UCSD-AML1 (cell line): ENCODE measurements at regions not wholly inside any gene's neighbourhood (a gene's known extent, or its start where the extent isn't known, plus 50 kb on each side); places are given as distances from the start of the nearest gene placed in this dataset.

Experiments used
- DNase-seq: peaks from one replicate; lab custom pipeline; 2025; ENCODE audit not compliant: unreplicated experiment; lab: John Stamatoyannopoulos, UW

DNA sequence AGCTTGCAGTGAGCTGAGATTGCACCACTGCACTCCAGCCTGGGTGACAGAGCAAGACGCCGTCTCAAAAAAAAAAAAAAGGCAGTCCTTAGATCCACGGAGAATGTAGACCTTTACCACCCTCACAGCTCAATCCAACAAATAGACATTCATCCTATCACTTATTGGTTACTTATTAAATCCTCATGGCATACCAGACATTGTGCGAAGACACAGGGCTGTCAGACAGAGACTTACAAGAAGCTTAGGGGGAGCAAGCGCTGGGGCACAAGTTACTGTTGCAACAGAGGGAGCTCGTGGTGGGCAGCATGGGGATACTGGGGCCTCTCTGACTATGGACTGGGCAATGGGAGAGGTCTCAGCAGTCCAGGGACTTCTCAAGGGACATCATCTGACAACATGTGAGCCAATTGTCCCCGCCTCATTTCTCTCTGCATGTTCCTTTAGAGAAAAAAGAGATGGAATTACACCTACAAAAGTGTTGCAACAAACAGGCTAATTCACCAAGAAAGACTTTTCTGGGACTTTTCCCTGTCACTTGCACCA is 82.8 kb upstream of the TNS3 start:
- DNase-seq, result no peak

DNA sequence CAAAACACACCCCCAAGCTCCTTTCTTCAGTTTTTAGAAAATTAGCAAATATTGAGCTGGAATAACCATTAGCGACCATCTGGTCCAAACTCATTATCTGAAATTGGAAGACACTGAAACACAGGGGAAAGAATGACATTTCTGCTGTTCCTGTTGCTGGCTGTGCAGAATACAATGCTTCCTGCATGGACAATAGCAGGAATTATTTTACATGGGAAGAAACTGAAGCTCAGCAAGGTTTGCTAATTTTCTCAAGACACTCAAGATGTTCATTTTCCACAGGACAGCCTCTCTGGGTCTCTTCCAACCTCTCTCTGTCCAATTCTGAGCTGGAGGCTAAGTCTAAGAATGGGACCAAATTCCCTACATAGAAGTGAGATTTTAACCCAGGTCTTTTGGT is 81.9 kb upstream of the TNS3 start:
- no peak for DNase-seq

DNA sequence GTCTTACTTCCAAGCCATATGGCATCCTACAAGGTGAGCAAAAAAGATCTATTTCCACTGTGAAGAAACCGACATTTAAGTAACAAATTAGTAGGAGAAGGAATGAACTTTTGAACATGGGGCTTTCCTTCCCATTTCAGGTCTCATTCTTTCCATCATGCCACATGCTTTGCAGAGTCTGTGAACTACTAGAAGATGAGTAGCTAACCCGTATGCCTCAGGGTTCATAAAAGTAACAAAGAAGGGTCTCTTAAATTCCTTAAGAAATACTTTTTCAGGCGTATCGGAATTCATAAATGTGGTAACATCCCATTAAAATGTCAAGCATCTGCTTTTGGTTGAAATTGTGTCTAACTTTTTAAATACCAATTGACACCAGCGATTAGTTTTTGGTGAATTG is 81.3 kb upstream of the TNS3 start:
- no peak for DNase-seq

DNA sequence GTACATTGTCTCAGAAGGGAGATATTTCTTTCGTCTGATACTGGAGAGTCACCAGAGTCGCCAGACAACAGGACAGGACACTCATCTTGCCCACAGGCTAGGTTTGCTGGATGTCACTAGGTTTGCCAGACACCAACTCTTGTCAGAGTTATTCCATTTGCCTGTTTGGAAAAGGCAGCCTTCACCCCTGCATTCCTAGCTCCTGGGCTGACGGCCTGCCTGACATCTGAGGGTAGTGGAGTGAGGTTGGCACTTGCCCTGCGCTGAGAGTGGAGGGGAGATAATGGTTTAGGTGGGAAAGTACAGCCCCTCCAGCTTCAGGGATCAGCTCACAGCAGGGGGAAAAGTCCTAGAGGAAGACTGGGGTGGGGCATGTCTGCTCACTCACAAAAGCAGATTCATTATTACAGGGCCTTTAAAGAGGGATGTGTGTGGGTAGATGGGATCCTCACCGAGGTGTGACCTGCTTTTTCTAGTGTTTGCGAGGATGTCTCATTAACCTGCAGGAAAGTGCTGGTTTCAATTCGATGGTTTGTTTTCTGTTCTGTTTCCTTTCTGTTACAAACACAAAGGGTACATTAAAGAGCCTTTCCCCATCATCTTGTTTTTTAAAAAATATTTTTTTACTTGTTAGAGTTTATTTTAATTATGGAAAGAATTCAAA is 79.3 kb upstream of the TNS3 start:
- no peak for DNase-seq

DNA sequence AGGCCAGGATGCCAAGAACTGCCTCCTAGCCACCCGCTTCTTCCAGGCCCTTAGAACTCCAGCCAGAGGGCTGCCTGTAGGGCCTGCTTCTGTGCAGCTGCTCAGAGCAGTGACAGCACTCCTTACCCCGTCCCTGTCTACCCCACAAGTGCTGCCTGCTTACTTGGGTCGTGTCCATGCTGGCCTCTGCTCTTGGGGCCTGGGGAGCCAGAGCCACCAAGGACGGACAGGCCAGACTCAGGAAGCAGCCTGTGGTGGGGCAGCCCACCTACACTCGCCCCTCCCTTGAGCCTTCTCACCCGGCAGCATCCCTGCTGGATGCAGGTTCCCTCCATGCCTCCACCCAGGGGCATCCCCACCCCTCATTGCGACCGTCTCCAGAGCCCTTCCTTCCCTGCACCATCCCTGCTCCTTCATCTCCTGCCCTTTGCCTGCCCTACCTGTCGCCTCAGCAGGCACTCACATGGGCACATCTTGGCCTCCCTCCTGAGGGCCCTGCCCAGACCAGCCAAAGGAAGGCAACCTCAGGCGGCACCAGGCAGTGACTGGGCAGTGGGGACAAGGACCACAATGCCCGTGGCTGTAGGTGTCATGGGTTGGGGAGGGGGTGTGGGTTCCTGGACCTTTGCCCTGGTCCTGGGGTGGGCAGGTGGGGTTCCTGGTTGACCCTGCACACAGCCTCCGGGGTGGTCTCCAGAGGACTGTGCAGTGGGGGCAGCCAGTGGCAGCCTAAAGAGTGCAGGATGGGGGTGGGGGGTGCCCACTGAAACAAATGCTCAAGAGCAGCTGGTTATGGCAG is 78.0 kb upstream of the TNS3 start:
- DNase-seq, result no peak

DNA sequence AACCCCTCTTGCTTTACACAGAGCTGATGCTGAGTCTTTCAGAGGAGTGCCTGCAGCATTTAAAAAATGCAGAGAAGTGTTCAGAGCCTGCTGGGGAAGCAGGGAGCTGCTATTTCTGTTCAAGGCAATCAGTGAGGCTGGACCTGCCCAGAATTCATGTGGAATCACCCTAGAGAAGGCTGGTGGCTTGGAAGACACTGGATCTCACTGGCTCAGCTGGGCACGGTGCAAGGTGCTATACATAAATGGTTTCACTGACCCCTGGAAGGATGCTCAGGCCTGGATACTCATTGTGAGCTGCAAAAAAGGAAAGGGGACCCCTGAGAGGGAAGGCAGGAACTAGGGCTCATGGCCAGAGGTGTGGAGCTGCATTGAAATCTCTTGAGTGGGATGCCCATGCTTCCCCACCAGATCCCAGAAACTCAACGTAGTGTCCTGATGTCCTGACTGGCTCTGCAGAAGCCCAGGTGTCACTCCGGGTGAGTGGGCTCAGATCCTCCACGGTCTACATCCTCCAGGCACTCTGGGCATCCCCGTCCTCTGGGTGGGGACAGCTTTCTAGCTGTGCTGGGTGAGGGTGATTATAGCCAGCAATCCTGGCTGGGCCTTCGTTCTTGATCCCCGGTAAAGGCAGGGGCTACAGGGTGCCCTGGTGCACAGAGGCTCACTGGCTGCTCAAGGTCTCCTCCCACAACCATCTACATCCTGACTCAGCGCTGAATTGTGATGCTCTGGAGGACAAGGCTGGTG is 77.2 kb upstream of the TNS3 start:
- DNase-seq, result no peak

DNA sequence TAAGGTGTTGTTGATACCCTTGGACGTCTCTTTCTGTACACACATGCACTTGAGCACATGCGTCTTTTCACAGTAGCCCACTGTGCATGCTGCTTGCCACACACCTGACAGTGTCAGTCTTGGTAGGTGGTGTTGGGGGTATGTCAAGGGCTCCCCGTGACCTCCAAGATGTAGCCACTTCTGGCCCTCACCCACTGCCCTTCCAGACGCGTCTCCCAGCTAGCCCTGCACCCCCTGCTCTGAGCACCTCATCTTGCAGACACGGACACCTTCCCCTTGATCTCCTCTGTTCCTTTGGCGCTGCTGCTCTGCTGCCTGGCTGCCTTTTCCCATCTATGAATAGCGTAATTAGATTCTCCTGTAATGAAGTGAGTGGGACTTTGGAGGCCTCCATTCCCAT is 75.2 kb upstream of the TNS3 start:
- DNase-seq, result no peak

DNA sequence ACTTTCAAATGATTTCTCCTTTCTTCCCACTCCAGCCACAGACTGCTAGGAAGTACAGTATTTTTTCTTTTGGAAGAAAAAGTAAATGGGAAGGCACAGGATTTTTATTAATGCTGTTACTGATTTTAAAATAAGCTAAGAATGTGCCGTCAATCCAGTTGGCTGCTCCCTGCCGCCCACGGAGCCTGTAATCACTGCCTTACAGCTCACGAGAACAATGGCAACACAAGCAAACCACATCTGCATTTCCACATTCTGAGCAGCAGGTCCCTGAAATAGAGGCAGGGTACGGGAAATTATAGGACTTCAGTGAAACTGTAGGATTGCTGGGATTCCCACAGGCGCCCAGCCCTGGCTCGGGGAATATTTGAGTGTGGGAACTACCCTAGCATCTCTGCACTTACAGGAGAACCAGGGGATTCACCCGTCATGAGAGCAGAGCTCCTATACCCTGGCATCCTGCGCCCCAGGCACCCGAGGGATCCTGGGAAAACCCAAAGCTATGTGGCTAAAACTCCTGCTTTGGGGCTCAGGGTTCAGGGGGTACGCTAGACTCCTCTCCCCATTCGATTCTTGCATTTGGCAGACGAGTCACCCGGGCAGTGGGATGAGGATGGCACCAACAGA is 72.9 kb upstream of the TNS3 start:
- DNase-seq, result no peak

DNA sequence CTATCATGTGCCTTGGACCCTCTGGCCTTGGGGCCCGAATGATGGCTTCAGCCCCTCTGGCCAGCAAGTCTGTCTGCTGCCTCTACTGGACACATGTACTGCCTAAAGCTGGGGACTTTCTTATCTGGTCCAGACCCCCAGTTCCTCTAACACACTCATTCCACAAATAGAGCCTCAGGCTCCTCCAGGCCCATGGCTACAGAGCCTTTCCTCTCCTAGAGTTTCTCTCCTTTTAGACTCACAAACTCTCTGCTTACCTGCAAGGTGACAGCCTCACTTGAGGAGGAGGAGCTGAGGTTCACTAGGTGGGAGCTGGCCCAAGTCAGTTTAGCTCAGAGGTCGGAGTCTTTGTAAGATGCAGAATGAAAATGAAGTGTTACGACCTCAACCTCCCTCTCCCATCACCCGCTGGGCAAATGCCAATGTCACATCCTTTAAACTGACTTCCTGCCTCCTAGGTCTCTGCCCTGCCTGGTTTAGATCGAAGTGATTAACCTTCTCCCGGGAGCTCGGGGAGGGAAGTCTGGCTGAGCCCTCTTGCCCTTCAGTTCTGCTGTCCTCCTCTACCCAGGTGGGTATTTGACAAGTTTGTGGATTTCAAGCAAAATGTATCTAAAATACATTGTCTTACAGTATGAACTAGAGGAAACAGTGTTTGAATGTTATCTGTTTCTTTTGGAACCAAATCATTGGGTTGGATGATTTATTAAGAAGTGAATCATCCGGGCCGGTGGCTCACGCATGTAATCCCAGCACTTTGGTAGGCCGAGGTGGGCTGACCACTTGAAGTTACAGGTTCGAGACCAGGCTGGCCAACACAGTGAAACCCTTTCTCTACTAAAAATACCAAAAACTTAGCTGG is 71.9 kb upstream of the TNS3 start:
- DNase-seq, result peak; percentile 17

DNA sequence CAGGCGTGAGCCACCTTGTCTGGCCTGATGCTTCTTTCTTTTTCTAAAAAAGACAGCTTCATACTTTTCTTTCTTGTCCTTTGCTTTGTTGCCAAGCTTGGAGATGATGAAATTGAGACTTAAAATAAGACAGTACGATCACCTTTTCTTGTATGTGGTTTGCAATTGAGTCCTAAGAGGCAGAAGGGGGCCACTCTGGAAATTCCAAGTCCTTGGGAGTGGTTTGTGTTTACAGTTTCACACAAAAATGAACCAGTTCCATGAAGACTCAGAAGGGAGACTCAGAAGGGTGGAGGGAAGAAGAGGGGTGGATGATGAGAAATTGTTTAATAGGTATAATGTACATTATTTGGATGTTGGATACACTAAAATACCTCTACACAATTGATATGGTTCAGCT is 70.7 kb upstream of the TNS3 start:
- no peak for DNase-seq

DNA sequence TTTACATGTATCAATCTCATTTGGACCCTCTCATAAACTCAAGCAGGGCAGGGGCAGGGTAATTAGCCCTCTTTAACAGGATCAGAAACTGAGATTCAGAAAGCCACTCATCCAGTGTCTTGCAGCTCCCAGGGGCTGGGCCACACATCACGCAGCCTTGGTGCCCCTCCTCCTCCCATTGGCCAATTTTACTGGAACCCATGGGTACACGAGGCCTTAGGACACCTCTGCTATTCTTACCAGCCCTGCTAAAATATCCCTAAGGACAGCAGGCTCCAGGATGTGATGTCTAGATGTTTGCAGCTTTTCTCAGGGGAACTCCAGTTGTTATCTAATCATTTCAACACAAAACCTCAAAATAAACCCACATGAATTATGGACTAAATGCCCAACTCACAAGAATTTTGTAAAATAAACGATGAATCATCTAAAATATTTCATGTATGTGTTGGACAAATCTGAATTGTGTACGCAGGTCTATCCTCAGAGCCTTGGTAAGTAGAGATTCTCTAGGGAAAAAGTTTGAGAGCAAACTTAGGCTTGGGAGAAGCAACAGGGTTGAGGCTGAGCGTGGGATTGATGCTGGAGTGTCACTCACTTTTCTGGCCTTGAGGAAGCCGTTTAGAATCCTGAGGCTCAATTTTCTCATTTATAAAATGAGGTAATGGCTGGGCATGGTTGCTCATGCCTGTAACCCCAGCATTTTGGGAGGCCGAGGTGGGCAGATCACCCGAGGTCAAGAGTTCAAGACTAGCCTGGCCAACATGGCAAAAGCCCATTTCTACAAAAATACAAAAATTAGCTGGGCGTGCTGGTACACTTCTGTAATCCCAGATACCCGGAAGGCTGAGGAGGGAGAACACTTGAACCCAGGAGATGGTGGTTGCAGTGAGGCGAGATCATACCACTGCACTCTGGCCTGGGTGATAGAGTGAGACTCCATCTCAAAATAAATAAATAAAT is 69.7 kb upstream of the TNS3 start:
- DNase-seq, result no peak

DNA sequence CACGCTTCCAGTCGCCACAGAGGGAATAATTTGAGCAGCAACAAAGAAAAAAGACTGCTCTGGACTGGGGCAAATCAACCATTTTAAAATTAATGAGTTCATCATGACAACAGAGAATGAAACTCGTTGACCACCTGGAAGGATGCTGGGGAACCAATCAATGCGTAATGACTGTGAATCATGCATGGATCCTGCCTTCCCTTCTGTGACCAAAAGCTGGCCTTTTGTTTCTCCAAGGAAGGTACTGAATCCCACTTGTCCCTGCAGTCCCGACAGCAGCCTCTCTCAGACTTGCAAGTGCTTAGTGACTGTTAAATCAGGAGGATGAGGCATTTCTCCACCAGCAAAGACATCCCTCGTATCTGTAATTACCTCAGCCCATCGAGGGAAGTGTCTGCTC is 68.0 kb upstream of the TNS3 start:
- no peak for DNase-seq

DNA sequence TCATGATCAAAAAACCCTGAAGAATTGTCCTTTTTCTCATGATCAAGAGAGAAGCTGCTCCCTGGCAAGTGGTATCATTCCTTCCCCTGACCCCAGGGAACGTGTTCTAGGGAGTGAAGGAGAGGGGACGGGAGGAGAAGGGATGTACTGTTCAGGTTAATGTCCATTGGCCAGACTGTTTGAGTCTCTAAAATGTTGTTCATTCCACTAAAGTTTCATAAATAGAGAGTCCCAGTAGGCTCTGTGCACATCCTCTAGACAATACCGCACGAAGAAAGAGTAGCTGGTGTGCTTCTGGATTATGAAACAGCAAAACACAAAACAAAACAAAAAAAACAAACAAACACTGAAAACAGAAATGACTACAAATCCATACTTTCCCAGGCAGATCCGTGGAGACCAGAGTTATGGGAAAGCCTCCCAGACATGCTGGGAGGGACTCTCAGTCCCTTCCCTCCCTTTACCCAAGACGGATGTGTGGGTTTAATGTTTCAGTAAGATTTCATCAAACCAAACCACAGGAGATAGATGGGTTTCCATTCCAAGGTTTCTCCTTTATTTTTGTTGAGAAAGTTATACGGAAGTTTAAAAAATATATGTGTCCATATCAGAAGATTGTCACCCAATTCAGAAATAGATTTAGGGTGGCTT is 66.5 kb upstream of the TNS3 start:
- no peak for DNase-seq

DNA sequence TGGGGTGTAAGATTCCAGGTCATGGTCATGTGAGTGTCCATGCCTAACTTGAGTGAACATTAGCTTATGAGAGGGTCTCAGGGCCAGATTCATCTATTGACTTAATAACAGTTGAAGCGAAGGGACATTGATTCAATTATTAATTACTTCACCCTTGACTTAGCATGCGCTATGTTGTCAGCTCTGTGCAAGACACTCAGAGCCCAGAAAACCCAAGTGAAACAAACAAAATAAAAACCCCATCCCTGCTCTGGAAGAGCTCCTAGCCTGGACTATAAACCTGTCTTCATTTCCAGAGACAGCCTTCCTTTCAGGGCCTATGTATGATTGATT is 66.0 kb upstream of the TNS3 start:
- DNase-seq, result no peak

DNA sequence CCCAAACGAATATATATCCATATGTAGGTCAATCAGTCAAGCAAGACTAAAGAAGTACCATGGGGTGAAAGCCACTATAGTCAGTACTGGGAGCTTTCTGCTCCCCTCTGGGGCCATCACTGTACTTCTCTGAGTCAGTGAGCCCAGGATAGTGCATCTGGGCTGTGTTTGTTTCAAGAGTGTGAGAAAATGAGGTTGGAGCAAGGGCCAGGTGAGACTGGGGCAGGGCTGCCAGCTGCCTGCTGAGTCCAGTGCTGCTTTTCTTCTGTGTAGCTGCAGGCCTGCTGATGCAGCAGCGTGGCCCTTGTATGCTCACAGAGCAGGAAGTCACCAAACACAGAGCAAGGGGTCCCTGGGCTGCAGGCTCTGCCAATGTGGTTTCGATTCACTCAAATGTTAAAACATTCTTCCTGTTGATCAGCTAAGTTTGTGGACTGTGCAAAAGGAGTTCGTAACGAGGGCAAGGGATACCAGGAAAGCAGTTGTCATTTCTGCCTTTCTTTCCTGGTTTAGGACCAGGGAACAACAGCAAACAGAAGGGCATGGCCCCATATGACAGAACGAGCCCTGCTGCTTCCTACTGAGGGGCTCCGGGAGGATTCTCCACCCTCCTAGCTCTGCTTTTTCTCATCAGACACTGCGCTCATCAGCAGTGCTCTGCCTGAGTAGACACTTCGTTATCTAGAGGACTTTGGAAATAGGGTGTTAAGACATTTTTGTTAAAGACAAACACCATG is 65.4 kb upstream of the TNS3 start:
- DNase-seq, result peak; percentile 48

DNA sequence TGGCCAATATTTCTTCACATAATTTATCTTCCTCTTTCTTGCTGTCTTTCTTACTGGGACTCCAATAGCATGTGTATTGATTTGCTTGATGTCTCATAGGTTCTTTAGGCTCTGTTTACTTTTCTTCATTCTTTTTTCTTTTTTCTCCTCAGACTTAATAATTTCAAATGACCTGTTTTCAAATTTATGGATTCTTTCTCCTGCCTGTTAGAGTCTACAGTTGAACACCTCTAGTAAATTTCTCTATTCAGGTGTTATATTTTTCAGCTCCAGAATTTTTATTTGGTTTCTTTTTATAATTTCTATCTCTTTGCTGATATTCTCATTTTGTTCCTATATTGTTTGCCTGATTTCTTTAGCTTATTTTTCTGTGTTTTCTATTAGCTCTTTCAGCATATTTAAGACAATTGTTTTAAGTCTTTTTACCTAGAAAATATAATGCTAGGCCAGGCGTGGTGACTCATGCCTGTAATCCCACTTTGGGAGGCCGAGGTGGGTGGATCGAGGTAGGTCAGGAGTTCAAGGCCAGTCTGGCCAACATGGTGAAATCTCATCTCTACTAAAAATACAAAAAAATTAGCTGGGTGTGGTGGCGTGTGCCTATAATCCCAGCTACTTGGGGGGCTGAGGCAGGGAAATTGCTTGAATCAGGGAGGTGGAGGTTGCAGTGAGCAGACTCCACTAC is 61.9 kb upstream of the TNS3 start:
- no peak for DNase-seq

DNA sequence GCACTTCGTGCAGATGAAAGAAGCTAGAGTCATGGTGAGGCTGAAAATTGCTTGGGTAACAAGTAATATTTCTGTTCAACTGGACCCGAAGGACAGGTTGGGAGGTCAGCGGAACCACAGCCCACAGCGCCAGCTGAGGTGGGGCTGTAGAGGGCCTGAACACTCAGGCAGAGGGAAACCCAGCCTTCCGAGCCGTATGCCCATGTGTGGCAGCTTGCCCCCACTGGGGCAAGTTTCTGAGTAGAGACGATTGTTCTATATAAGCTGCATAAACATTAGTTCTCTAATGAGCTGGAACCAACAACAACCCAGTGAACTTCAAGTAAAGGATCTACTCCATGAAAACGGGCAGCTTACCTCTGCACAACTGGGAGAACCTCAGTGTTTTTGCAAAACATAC is 58.4 kb upstream of the TNS3 start:
- DNase-seq, result no peak
